Body of pancreas (tissue), 4 donors: ENCODE measurements at regions not wholly inside any gene's neighbourhood (a gene's known extent, or its start where the extent isn't known, plus 50 kb on each side); places are given as distances from the start of the nearest gene placed in this dataset.

Source experiments
- ATAC-seq: fragments of 150-250 bp; one replicate; pipeline ENCODE4 v1.9.1; 2016
- DNase-seq, 4 donors: peaks; one replicate each; pipeline ENCODE4 v3.0.0-alpha.2; 2019
- H3K27ac ChIP-seq, 4 donors: fragments of 200-600 bp; sonication (generic); 1 replicate in 3 of 4; 2 replicates in 1 of 4; pipeline versions ENCODE4 v1.5.1 to v1.6.1; 2016 to 2019; ENCODE audit warnings: mild to moderate bottlenecking in 1 of 4, mixed read lengths in 1 of 4, moderate library complexity in 1 of 4
- H3K27me3 ChIP-seq, 2 donors: fragments of 200-600 bp; sonication (generic); one replicate each; pipeline ENCODE4 v1.6.0; 2016; ENCODE audit warnings: mild to moderate bottlenecking in 1 of 2
- H3K36me3 ChIP-seq, 2 donors: fragments of 200-600 bp; sonication (generic); replicated peaks in 1 of 2; 2 replicates each; pipeline ENCODE4 v1.5.1; 2016; ENCODE audit warnings: low read depth in 2 of 2; ENCODE audit not compliant: insufficient read depth in 1 of 2
- H3K4me1 ChIP-seq: fragments of 200-600 bp; sonication (generic); one replicate; pipeline ENCODE4 v1.6.0; 2016
- H3K4me3 ChIP-seq, 2 donors: fragments of 200-600 bp; sonication (generic); 1 replicate in 1 of 2; 2 replicates in 1 of 2; pipeline ENCODE4 v1.5.1; 2016 to 2019
- H3K9me3 ChIP-seq, 3 donors: fragments of 200-600 bp; sonication (generic); 1 replicate in 2 of 3; 2 replicates in 1 of 3; pipeline ENCODE4 v1.5.1; 2016
- POLR2A ChIP-seq, 3 donors: fragments of 450-650 bp; IDR thresholded peaks; one replicate each; pipeline ENCODE4 v1.6.1; 2016; ENCODE audit warnings: antibody characterized with exemption in 3 of 3, mild to moderate bottlenecking in 2 of 3
- WGBS, 2 donors: methylation state at CpG; one replicate each; pipeline ENCODE4 v1.1.5; 2017; 5-methylcytosine and 5-hydroxymethylcytosine counted together
- intact Hi-C: fragments of 100-400 bp; cut with DNase I; formaldehyde crosslinking; loops from one replicate; pipeline ENCODE4 v1.15.1; 2023
- TF ChIP-seq, protein P1 (sequence below), 7 experiments: fragments of 450-650 bp in 4 of 7; fragments of 200-600 bp in 3 of 7; sonication (generic) in 3 of 7; IDR thresholded peaks; one replicate each; pipeline ENCODE4 v1.5.1; 2016 to 2019; ENCODE audit warnings: antibody characterized with exemption in 7 of 7

- Histone ChIP-seq H3K4me1 (no peaks in the 10 kb centered on the region), H3K36me3 (no peaks in the 10 kb centered on the region), H3K27ac (no peak overlapping the region), H3K4me3 (no peak overlapping the region), H3K27me3 (no peaks in the 10 kb centered on the region), H3K9me3 (no peaks in the 10 kb centered on the region)
- no peak for ATAC-seq
- no peak for TF ChIP-seq POLR2A (IDR thresholded peaks at IDR 0.05)
- TF ChIP-seq, protein P1, sequence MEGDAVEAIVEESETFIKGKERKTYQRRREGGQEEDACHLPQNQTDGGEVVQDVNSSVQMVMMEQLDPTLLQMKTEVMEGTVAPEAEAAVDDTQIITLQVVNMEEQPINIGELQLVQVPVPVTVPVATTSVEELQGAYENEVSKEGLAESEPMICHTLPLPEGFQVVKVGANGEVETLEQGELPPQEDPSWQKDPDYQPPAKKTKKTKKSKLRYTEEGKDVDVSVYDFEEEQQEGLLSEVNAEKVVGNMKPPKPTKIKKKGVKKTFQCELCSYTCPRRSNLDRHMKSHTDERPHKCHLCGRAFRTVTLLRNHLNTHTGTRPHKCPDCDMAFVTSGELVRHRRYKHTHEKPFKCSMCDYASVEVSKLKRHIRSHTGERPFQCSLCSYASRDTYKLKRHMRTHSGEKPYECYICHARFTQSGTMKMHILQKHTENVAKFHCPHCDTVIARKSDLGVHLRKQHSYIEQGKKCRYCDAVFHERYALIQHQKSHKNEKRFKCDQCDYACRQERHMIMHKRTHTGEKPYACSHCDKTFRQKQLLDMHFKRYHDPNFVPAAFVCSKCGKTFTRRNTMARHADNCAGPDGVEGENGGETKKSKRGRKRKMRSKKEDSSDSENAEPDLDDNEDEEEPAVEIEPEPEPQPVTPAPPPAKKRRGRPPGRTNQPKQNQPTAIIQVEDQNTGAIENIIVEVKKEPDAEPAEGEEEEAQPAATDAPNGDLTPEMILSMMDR (IDR thresholded peaks at IDR 0.05), result no peak
- no peak for DNase-seq
- 73 to 76% methylated on average over 7 of the region's 7 CpGs for WGBS, 2 donors
- intact Hi-C loops, result no loop called here
Observed at GRCh38 chr7:45389073-45389872, 184.9 kb upstream of the ADCY1 start.

- H3K27ac ChIP-seq, result no peak overlapping the region
- no peaks in the 10 kb centered on the region for H3K27me3 ChIP-seq
- no peak for ATAC-seq
- H3K4me3 ChIP-seq, result no peak overlapping the region
- peaks cover 0 to 3% (median 0%) of the 10 kb centered on the region in 3 donors for H3K9me3 ChIP-seq
- intact Hi-C loops, result no loop called here
- no peaks in the 10 kb centered on the region for H3K4me1 ChIP-seq
- DNase-seq, result no peak
- H3K36me3 ChIP-seq, result no peaks in the 10 kb centered on the region
- TF ChIP-seq, protein P1 (IDR thresholded peaks at IDR 0.05), result no peak
- WGBS, 2 donors, result 44 to 54% methylated on average over 4 of the region's 4 CpGs
Observed at GRCh38 chr7:45390180-45390579, 184.0 kb upstream of the ADCY1 start.

DNA sequence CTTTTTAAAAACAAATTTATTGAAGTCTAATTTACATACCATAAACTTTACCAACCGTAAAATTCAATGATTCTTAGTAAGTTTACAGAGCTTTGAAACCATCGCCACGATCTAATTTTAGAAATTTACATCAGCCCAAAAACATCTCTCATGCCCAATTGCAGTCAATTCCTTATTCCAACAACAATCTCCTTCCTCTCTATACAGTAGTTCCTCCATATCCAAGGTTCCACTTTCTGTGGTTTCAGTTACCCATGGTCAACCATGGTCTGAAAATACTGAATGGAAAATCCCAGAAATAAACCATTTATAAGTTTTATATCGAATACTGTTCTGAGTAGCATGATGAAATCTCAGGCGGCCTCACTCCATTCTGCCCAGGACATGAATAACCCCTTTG is 183.4 kb upstream of the ADCY1 start:
- H3K4me3 ChIP-seq, result no peak overlapping the region
- TF ChIP-seq, protein P1 (IDR thresholded peaks at IDR 0.05), result no peak
- TF ChIP-seq POLR2A (IDR thresholded peaks at IDR 0.05), result no peak
- H3K9me3 ChIP-seq, result peaks cover 0 to 3% (median 0%) of the 10 kb centered on the region in 3 donors
- intact Hi-C loops, result no loop called here
- H3K27me3 ChIP-seq, result no peaks in the 10 kb centered on the region
- WGBS, 2 donors, result 67 to 70% methylated on average over 5 of the region's 5 CpGs
- no peaks in the 10 kb centered on the region for H3K4me1 ChIP-seq
- no peak for DNase-seq
- H3K36me3 ChIP-seq, result no peaks in the 10 kb centered on the region
- no peak for ATAC-seq
- H3K27ac ChIP-seq, result no peak overlapping the region

DNA sequence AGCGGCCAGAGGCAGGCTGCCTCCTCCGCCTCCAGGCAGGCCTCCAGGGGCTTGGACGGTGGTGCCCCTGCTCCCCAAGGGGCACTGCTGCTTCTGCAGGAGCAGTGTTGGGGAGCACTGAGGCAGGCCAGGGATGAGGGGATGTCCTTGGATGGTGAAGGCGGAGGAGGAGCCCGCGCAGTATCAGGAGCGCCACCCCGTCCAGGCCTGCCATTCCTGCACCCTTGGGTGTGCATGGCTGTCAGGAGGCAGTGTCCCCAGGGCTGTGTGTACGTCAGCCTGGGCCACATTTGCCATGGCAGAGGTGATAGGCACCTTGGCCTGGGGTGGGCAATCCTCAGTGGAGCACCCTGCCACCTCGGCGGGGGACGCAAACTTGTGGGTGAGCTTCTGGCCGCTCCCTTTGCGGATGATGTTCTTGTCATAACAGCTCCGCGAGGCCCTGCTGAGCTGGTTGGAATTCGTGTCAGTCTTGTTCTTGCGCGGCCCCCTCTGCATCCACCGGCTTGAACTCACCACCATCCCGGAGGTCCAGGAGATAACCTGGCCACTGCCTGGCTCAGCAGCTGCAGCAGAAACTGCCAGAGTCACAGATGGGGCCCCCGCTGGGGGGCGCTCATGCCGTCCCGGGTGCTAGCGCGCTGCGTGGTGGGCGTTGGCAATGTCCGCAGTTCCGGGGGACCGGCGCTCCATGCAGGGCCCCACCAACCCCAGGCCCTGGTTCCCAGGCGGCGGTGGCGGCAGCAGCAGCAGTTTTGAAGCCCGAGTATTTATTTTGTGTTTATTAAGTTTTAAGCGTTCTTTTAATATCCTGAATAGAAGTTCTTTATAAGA is 182.3 kb upstream of the ADCY1 start:
- no peak for ATAC-seq
- TF ChIP-seq, protein P1 (IDR thresholded peaks at IDR 0.05), result no peak
- TF ChIP-seq POLR2A (IDR thresholded peaks at IDR 0.05), result no peak

More for the DNA sequence above, 182.3 kb upstream of the ADCY1 start:
- H3K9me3 ChIP-seq, result peaks cover 0 to 3% (median 0%) of the 10 kb centered on the region in 3 donors
- no peak overlapping the region for H3K27ac ChIP-seq
- DNase-seq, result no peak
- intact Hi-C loops, result no loop called here
- 68 to 84% methylated on average over 19 to 36 of the region's 38 CpGs for WGBS, 2 donors
- H3K27me3 ChIP-seq, result no peaks in the 10 kb centered on the region
- no peaks in the 10 kb centered on the region for H3K4me1 ChIP-seq
- no peak overlapping the region for H3K4me3 ChIP-seq
- H3K36me3 ChIP-seq, result no peaks in the 10 kb centered on the region
